Heart left ventricle (tissue), 13 donors: ENCODE measurements at regions not wholly inside any gene's neighbourhood (a gene's known extent, or its start where the extent isn't known, plus 50 kb on each side); places are given as distances from the start of the nearest gene placed in this dataset.

Source experiments
- CTCF ChIP-seq, 12 donors: fragments of 200-600 bp; sonication (generic) in 4 of 12; IDR thresholded peaks; one replicate each; pipeline versions ENCODE4 v1.5.0 to v1.8.0; 2018 to 2022; ENCODE audit warnings: antibody characterized with exemption in 12 of 12, mild to moderate bottlenecking in 5 of 12
- POLR2A ChIP-seq, 2 donors: fragments of 450-650 bp; IDR thresholded peaks; one replicate each; pipeline ENCODE4 v1.6.1; 2017; ENCODE audit warnings: antibody characterized with exemption in 2 of 2, mild to moderate bottlenecking in 2 of 2, moderate library complexity in 2 of 2
- donor health status: ischemic (EF 13 %, LVEDD 7.1; RV severe dilation, severe dysfunction).
- donor health status: DM: no; HTN: yes; CAD: no.
- donor health status: DM: no; HTN: no; CAD: no.
- donor health status: ischemic (EF 25% LVEDD 6.9; RV normal size, moderate dysfunction).
- donor health status: ischemic (EF 25% LVEDD 5.7; RV mildly dilated, moderate dysfunction).
- donor health status: ischemic (EF 35%, LVEDD 5.7; RV mildly dilated, moderate dysfunction).
- donor health status: nonischemic (EF 11% LVEDD 7.7; RV severe dilation, severe dysfunction).
- donor health status: DM: yes; HTN: yes; CAD: no.
- donor health status: PGD.
- donor health status: ischemic (EF 29% LVEDD 5.4; RV normal size, mild dysfunction).
- donor health status: nonischemic (EF 23%, LVEDD 6.1; RV moderate dilation, normal function).

GRCh38 chr1:232222614-232223013, 407.3 kb downstream of the SIPA1L2 start:
- TF ChIP-seq CTCF (IDR thresholded peaks at IDR 0.05) (no peak), POLR2A (IDR thresholded peaks at IDR 0.05) (no peak)
